Testis (tissue), 2 donors: ENCODE measurements at regions not wholly inside any gene's neighbourhood (a gene's known extent, or its start where the extent isn't known, plus 50 kb on each side); places are given as distances from the start of the nearest gene placed in this dataset.

Experiments used
- DNase-seq: peaks from one replicate; pipeline ENCODE4 v3.0.0-alpha.2; 2019
- H3K27ac ChIP-seq, 2 donors: fragments of 200-600 bp; sonication (generic); one replicate each; pipeline ENCODE4 v1.5.1; 2019
- H3K27me3 ChIP-seq: fragments of 200-600 bp; sonication (generic); one replicate; pipeline ENCODE4 v1.5.1; 2019
- H3K36me3 ChIP-seq: fragments of 200-600 bp; sonication (generic); one replicate; pipeline ENCODE4 v1.5.1; 2017; ENCODE audit warnings: low read depth; ENCODE audit errors: missing control alignments
- H3K4me1 ChIP-seq: fragments of 200-600 bp; sonication (generic); one replicate; pipeline ENCODE4 v1.5.1; 2019
- H3K4me3 ChIP-seq, 2 donors: fragments of 200-600 bp; sonication (generic); one replicate each; pipeline ENCODE4 v1.5.1; 2017 to 2019
- H3K9me3 ChIP-seq: fragments of 200-600 bp; sonication (generic); one replicate; pipeline ENCODE4 v1.5.1; 2017
- POLR2A ChIP-seq: fragments of 450-650 bp; IDR thresholded peaks from one replicate; pipeline ENCODE4 v1.6.1; 2017; ENCODE audit warnings: antibody characterized with exemption, mild to moderate bottlenecking, moderate library complexity
- WGBS, 2 donors: methylation state at CpG; one replicate each; pipeline ENCODE4 v1.1.5; 2018; 5-methylcytosine and 5-hydroxymethylcytosine counted together
- intact Hi-C: fragments of 100-400 bp; cut with DNase I; formaldehyde crosslinking; loops from one replicate; pipeline ENCODE4 v1.15.1; 2023; ENCODE audit warnings: low total_unique reads
- TF ChIP-seq, protein P1 (sequence below), 3 experiments: fragments of 450-650 bp in 2 of 3; fragments of 200-600 bp in 1 of 3; sonication (generic) in 1 of 3; IDR thresholded peaks; one replicate each; pipeline ENCODE4 v1.5.1; 2016 to 2019; ENCODE audit warnings: antibody characterized with exemption in 3 of 3, mild to moderate bottlenecking in 2 of 3, moderate library complexity in 1 of 3

DNA sequence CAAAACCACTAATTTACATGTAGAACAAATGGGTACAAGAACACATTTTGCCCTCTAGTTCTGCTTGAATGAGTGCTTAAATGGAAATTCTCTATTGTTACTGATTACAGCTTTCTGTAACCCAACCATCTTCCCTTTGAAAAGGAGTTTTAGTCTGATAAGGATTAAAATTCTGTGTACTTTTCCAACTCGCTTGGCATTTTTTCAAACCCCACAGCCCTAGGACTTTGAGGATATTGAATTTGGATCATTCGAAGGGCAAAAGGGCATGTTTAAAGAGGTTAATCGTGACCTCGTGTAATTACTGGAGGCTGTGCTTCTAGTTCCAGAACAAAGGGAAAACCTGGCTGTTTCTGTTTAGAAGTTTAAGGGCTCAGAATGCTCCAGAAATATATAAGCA lies 432.3 kb downstream of the PID1 start:
- Histone ChIP-seq H3K27ac (no peak overlapping the region), H3K36me3 (no peaks in the 10 kb centered on the region), H3K4me3 (no peak overlapping the region), H3K27me3 (no peaks in the 10 kb centered on the region), H3K4me1 (no peaks in the 10 kb centered on the region), H3K9me3 (no peaks in the 10 kb centered on the region)
- no peak for DNase-seq
- TF ChIP-seq, protein P1, sequence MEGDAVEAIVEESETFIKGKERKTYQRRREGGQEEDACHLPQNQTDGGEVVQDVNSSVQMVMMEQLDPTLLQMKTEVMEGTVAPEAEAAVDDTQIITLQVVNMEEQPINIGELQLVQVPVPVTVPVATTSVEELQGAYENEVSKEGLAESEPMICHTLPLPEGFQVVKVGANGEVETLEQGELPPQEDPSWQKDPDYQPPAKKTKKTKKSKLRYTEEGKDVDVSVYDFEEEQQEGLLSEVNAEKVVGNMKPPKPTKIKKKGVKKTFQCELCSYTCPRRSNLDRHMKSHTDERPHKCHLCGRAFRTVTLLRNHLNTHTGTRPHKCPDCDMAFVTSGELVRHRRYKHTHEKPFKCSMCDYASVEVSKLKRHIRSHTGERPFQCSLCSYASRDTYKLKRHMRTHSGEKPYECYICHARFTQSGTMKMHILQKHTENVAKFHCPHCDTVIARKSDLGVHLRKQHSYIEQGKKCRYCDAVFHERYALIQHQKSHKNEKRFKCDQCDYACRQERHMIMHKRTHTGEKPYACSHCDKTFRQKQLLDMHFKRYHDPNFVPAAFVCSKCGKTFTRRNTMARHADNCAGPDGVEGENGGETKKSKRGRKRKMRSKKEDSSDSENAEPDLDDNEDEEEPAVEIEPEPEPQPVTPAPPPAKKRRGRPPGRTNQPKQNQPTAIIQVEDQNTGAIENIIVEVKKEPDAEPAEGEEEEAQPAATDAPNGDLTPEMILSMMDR (IDR thresholded peaks at IDR 0.05) = no peak
- no peak for TF ChIP-seq POLR2A
- intact Hi-C loops = no loop called here
- 65 to 73% methylated on average over 4 of the region's 4 CpGs for WGBS, 2 donors

DNA sequence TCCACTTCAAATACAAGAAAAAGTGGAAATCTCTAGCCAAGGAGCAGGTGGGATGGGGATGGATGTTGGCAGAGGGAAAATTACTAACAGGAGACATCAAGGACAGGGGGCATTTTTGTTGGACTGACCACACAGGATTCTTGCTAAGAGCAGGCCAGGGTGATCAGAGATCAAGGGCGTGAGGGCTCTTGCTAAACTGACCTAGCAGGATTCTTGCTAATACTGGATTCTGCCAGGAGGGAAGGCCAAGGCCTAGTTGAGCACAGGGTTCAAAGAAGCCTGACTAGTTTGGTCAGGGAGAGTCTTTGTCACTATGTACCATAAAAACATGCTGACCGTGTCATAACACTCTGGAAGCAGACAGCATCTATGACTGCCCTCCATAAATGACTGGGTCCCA lies 442.7 kb downstream of the PID1 start:
- intact Hi-C loops = no loop called here
- Histone ChIP-seq H3K27ac (no peak overlapping the region), H3K27me3 (no peaks in the 10 kb centered on the region), H3K4me1 (no peaks in the 10 kb centered on the region), H3K9me3 (no peaks in the 10 kb centered on the region), H3K36me3 (no peaks in the 10 kb centered on the region), H3K4me3 (no peak overlapping the region)
- WGBS, 2 donors = 96 to 98% methylated on average over 2 of the region's 2 CpGs
- no peak for DNase-seq
- TF ChIP-seq POLR2A = no peak
- TF ChIP-seq, protein P1 (IDR thresholded peaks at IDR 0.05) = no peak

DNA sequence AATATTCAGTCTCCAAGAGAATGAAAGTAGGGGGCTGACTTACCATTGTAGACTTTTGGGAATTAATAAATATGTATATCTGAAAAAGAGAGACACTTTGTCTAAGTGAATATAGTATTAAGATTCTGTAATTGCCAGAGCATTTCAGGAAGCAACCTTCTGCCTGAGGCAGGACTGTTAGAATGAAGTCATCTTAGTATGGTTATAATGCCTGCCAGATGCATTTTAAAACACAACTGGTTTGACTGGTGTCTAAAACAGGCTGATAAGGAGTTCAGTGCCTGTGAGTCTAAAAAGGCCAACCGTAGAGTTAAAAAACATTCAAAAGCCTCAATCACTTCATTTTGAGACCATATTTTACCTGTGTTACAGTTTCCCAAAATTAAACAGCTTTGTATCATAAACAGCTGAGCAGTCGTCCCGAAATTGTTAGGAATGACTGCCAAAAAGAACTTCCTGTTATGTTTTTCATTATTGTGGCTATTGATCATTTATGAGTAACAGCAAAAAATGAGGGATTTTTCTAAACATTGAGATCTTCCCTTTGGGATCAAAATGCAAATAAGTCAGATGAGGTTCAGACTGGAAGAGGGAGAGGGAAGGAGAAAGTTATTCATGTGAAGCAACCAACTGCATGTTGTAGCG lies 443.9 kb downstream of the PID1 start:
- H3K4me1 ChIP-seq = no peaks in the 10 kb centered on the region
- H3K27ac ChIP-seq = no peak overlapping the region
- DNase-seq = no peak
- H3K27me3 ChIP-seq = no peaks in the 10 kb centered on the region
- no peaks in the 10 kb centered on the region for H3K9me3 ChIP-seq
- TF ChIP-seq, protein P1 (IDR thresholded peaks at IDR 0.05) = no peak
- TF ChIP-seq POLR2A = no peak
- no peak overlapping the region for H3K4me3 ChIP-seq
- H3K36me3 ChIP-seq = no peaks in the 10 kb centered on the region
- 71 to 77% methylated on average over 4 of the region's 4 CpGs for WGBS, 2 donors
- intact Hi-C loops = no loop called here

DNA sequence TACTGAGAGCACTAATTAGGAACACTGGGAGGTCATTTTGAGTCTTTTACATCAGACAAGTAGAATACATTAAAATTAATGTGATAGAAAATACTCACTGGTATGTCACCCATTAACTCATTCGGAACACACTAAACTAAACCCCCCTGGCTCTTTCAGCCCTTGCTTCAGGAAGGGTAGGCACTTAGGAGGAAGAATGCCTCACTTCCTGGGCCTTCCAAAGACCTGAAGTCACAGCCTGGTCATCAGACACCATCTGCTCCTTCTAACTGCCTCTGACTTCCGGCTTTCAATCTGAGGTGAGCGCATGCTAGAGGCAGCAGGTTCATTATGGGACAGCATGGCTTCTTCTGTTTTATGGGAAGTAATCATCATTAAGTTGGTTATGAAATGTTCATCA lies 451.4 kb downstream of the PID1 start:
- Histone ChIP-seq H3K4me1 (no peaks in the 10 kb centered on the region), H3K9me3 (no peaks in the 10 kb centered on the region), H3K27ac (no peak overlapping the region), H3K36me3 (no peaks in the 10 kb centered on the region), H3K27me3 (no peaks in the 10 kb centered on the region), H3K4me3 (no peak overlapping the region)
- TF ChIP-seq, protein P1 (IDR thresholded peaks at IDR 0.05) = no peak
- no peak for TF ChIP-seq POLR2A
- WGBS, 2 donors = 63 to 69% methylated on average over 3 of the region's 3 CpGs
- no peak for DNase-seq
- intact Hi-C loops = no loop called here
